Endothelial cell of umbilical vein (primary cell): ENCODE measurements at regions not wholly inside any gene's neighbourhood (a gene's known extent, or its start where the extent isn't known, plus 50 kb on each side); places are given as distances from the start of the nearest gene placed in this dataset.

Experiments used
- BruUV-seq: library from RNA; stranded (reverse); fragments of 400-500 nt; replicated peaks from 2 replicates; lab custom pipeline; 2021; lab: Mats Ljungman, UMichigan
- CTCF ChIA-PET: fragments of 300-600, 350-600 bp; sonication (Branson Sonifier 250); formaldehyde crosslinking; loops from one replicate; lab custom pipeline; 2021; ENCODE audit warnings: antibody characterized with exemption, inconsistent platforms; lab: Charles Lee
- POLR2A ChIA-PET: fragments of 300-600, 350-600 bp; sonication (Branson Sonifier 250); formaldehyde crosslinking; loops from one replicate; lab custom pipeline; 2021; ENCODE audit warnings: antibody characterized with exemption, inconsistent platforms; lab: Charles Lee
- DNase-seq: peaks from one replicate; pipeline ENCODE4 v3.0.0-alpha.2; 2011; ENCODE audit warnings: low read depth, low spot score
- FAIRE-seq: peaks from 2 replicates; lab custom pipeline; 2011; peaks lifted over from hg19 to GRCh38; lab: Jason Lieb, UNC
- H2AFZ ChIP-seq: 2 replicates; pipeline ENCODE4 v1.6.0; 2012; ENCODE audit warnings: low read depth, low read length, control low read depth, inconsistent platforms
- H3K27ac ChIP-seq: 2 replicates; pipeline ENCODE4 v1.5.1; 2011; ENCODE audit warnings: low read depth, mild to moderate bottlenecking, control low read depth, low read length, moderate library complexity; ENCODE audit not compliant: insufficient read depth
- H3K27me3 ChIP-seq, 2 experiments: 2 replicates each; pipeline versions ENCODE4 v1.6.0 to v1.6.1; 2011; ENCODE audit warnings: low read length in 2 of 2, mixed read lengths in 1 of 2; ENCODE audit not compliant: control insufficient read depth in 2 of 2, insufficient read depth in 2 of 2
- H3K36me3 ChIP-seq, 2 experiments: 2 replicates in 1 of 2; 3 replicates in 1 of 2; pipeline ENCODE4 v1.5.1; 2011; ENCODE audit warnings: low read length in 2 of 2, mild to moderate bottlenecking in 1 of 2, moderate library complexity in 1 of 2; ENCODE audit not compliant: control insufficient read depth in 2 of 2, insufficient read depth in 2 of 2; ENCODE audit errors: extremely low read depth in 1 of 2
- H3K4me1 ChIP-seq: 3 replicates; pipeline ENCODE4 v1.5.1; 2011; ENCODE audit warnings: mild to moderate bottlenecking, low read length; ENCODE audit not compliant: control insufficient read depth, insufficient read depth; ENCODE audit errors: extremely low read depth
- H3K4me2 ChIP-seq: 2 replicates; pipeline ENCODE4 v1.6.1; 2011; ENCODE audit warnings: low read length, control low read depth, mixed read lengths; ENCODE audit not compliant: insufficient read depth
- H3K4me3 ChIP-seq, 3 experiments: fragments of 200-600 bp in 1 of 3; sonication (generic), shearing (Covaris generic) in 1 of 3; replicated peaks in 1 of 3; 2 replicates each; pipeline ENCODE4 v1.5.1; 2011 to 2016; ENCODE audit warnings: control low read depth in 3 of 3, low read length in 3 of 3, mild to moderate bottlenecking in 2 of 3, inconsistent platforms in 1 of 3, low read depth in 1 of 3, moderate library complexity in 1 of 3; ENCODE audit not compliant: insufficient read depth in 1 of 3
- H3K79me2 ChIP-seq: 2 replicates; pipeline ENCODE4 v1.6.0; 2012; ENCODE audit warnings: low read length, inconsistent platforms; ENCODE audit not compliant: control insufficient read depth, insufficient read depth
- H3K9ac ChIP-seq: replicated peaks from 2 replicates; pipeline ENCODE3; 2011; ENCODE audit warnings: low read length, control low read depth; ENCODE audit not compliant: insufficient read depth; ENCODE audit errors: extremely low read depth
- H3K9me1 ChIP-seq: replicated peaks from 3 replicates; pipeline ENCODE4 v1.6.0; 2011; ENCODE audit warnings: mild to moderate bottlenecking, low read length; ENCODE audit not compliant: control insufficient read depth, insufficient read depth; ENCODE audit errors: extremely low read depth
- H3K9me3 ChIP-seq: replicated peaks from 2 replicates; pipeline ENCODE4 v1.5.1; 2012; ENCODE audit warnings: low read length, inconsistent platforms; ENCODE audit not compliant: control insufficient read depth, insufficient read depth
- H4K20me1 ChIP-seq: replicated peaks from 2 replicates; pipeline ENCODE3; 2011; ENCODE audit warnings: mild to moderate bottlenecking, low read length; ENCODE audit not compliant: control insufficient read depth, insufficient read depth; ENCODE audit errors: extremely low read depth
- EZH2 ChIP-seq: IDR thresholded peaks from 2 replicates; pipeline ENCODE4 v1.6.1; 2012; ENCODE audit warnings: borderline replicate concordance, low read depth, mild to moderate bottlenecking, moderate library complexity, low read length, inconsistent platforms; ENCODE audit not compliant: severe bottlenecking
- FOS ChIP-seq: IDR thresholded peaks from 2 replicates; pipeline ENCODE4 v1.6.1; 2011; ENCODE audit warnings: mild to moderate bottlenecking, low read length, moderate library complexity, borderline replicate concordance; ENCODE audit not compliant: insufficient read depth
- GATA2 ChIP-seq: IDR thresholded peaks from 2 replicates; pipeline ENCODE4 v1.7.0; 2011; ENCODE audit warnings: low read depth, mild to moderate bottlenecking, moderate library complexity, mixed read lengths, low read length; ENCODE audit not compliant: insufficient read length, insufficient read depth
- MYC ChIP-seq: IDR thresholded peaks from one replicate; pipeline ENCODE4 v1.6.1; 2011; ENCODE audit warnings: mild to moderate bottlenecking, low read depth, low read length
- POLR2A ChIP-seq: IDR thresholded peaks from 2 replicates; pipeline ENCODE4 v1.6.1; 2012; ENCODE audit warnings: low read depth, mild to moderate bottlenecking, control low read depth, low read length
- dilution Hi-C: fragments of 300-500 bp; cut with MboI; formaldehyde crosslinking; loops from one replicate; pipeline ENCODE4 v1.15.0; 2019; ENCODE audit warnings: low sequenced_read_pairs; ENCODE audit not compliant: extremely low pct_ligation_motif_present
- intact Hi-C: fragments of 100-400 bp; cut with micrococcal nuclease; formaldehyde crosslinking; loops from one replicate; pipeline ENCODE4 v1.10.0; 2022
- TF ChIP-seq, protein P1 (sequence below), 2 donors: IDR thresholded peaks; 1 replicate in 1 of 2; 2 replicates in 1 of 2; pipeline ENCODE4 v1.5.1; 2011; ENCODE audit warnings: low read length in 2 of 2, mild to moderate bottlenecking in 2 of 2, moderate library complexity in 2 of 2, control low read depth in 1 of 2, inconsistent platforms in 1 of 2, low read depth in 1 of 2; ENCODE audit not compliant: insufficient read depth in 1 of 2; ENCODE audit errors: extremely low read depth in 1 of 2

DNA sequence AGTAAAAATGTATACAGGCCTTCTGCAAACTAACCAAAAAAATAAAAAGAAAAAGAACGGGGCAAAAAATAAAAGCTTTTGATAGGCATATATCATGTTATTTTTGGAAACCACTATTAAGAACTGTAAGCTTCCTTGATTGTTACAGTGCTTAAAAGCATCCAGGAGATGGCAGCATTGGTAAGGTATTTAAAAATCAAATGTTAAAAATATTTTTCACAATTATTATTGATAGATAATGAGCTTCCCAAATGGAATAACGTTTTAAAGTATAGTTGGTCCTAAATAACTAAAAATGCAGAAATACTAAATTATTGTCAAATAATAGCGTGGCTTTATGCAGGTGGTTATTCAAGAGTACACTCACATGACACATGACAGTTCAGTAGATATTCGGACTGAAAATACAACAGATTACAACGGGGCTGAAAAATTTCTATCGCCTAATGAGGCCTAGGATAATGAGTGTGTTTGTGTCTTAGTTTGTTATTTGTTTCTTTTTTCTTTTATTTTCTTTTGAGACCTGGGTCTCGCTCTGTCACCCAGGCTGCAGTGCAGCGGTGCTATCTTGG lies 127.2 kb upstream of the ATF7IP start:
- Histone ChIP-seq H3K9me3 (no peaks in the 10 kb centered on the region), H3K36me3 (no peaks in the 10 kb centered on the region), H2AFZ (no peak overlapping the region), H3K4me3 (no peak overlapping the region), H3K4me2 (no peak overlapping the region), H3K4me1 (no peaks in the 10 kb centered on the region), H3K27ac (no peak overlapping the region), H3K79me2 (no peaks in the 10 kb centered on the region), H3K9ac (no peak overlapping the region), H3K9me1 (no peaks in the 10 kb centered on the region), H4K20me1 (no peaks in the 10 kb centered on the region), H3K27me3 (no peaks in the 10 kb centered on the region)
- dilution Hi-C loops (no loop called here), intact Hi-C loops (loop anchor here (1.0 to 2.0 kb wide), 5 partner anchors 18 to 426 kb away; no protein-coding TSS in a partner anchor)
- no TSS peak for BruUV-seq
- ChIA-PET CTCF (interaction anchor here (0.6 to 5.0 kb wide), 91 partner anchors 8 to 1095 kb away, joined by 3 to 142 read pairs (median 4); partner anchors contain the start of genes ATF7IP and WBP11), POLR2A (interaction anchor here (0.6 to 1.5 kb wide), 2 partner anchors 127 to 179 kb away, joined by 3 to 4 read pairs; partner anchors contain the start of gene ATF7IP)
- FAIRE-seq (peak; percentile 81), DNase-seq (peak; percentile 47)
- TF ChIP-seq FOS (no peak), EZH2 (no peak), MYC (no peak), POLR2A (no peak), GATA2 (no peak)
- TF ChIP-seq, protein P1, sequence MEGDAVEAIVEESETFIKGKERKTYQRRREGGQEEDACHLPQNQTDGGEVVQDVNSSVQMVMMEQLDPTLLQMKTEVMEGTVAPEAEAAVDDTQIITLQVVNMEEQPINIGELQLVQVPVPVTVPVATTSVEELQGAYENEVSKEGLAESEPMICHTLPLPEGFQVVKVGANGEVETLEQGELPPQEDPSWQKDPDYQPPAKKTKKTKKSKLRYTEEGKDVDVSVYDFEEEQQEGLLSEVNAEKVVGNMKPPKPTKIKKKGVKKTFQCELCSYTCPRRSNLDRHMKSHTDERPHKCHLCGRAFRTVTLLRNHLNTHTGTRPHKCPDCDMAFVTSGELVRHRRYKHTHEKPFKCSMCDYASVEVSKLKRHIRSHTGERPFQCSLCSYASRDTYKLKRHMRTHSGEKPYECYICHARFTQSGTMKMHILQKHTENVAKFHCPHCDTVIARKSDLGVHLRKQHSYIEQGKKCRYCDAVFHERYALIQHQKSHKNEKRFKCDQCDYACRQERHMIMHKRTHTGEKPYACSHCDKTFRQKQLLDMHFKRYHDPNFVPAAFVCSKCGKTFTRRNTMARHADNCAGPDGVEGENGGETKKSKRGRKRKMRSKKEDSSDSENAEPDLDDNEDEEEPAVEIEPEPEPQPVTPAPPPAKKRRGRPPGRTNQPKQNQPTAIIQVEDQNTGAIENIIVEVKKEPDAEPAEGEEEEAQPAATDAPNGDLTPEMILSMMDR (IDR thresholded peaks at IDR 0.05; ENCODE audit: extremely low read depth in 1 of 2, insufficient read depth in 1 of 2, low read depth in 1 of 2, low read length in 2 of 2): peak; percentile 14 to 36
